Glutamatergic neuron (in vitro differentiated cells): ENCODE measurements at regions not wholly inside any gene's neighbourhood (a gene's known extent, or its start where the extent isn't known, plus 50 kb on each side); places are given as distances from the start of the nearest gene placed in this dataset.

Experiments used
- DNase-seq: peaks from one replicate; pipeline ENCODE4 v3.0.0; 2022
- H3K27ac Mint-ChIP-seq: one replicate; pipeline ENCODE4 v1.8.0; 2020; ENCODE audit warnings: mild to moderate bottlenecking, mixed read lengths, inconsistent platforms; ENCODE audit not compliant: unreplicated experiment
- H3K27me3 Mint-ChIP-seq: one replicate; pipeline ENCODE4 v1.8.0; 2020; ENCODE audit warnings: mild to moderate bottlenecking, moderate library complexity, mixed read lengths, inconsistent platforms; ENCODE audit not compliant: unreplicated experiment
- H3K36me3 Mint-ChIP-seq: one replicate; pipeline ENCODE4 v1.8.0; 2020; ENCODE audit warnings: mild to moderate bottlenecking, mixed read lengths, inconsistent platforms; ENCODE audit not compliant: unreplicated experiment
- H3K4me1 Mint-ChIP-seq: one replicate; pipeline ENCODE4 v1.8.0; 2020; ENCODE audit warnings: mild to moderate bottlenecking, low read depth, mixed read lengths, inconsistent platforms; ENCODE audit not compliant: unreplicated experiment
- H3K4me3 Mint-ChIP-seq: one replicate; pipeline ENCODE4 v1.8.0; 2020; ENCODE audit warnings: mild to moderate bottlenecking, mixed read lengths, inconsistent platforms; ENCODE audit not compliant: unreplicated experiment
- H3K9me3 Mint-ChIP-seq: one replicate; pipeline ENCODE4 v1.8.0; 2020; ENCODE audit warnings: mild to moderate bottlenecking, moderate library complexity, mixed read lengths, inconsistent platforms; ENCODE audit not compliant: unreplicated experiment
- TF ChIP-seq, protein P1 (sequence below): fragments of 200-600 bp; sonication (generic); IDR thresholded peaks from one replicate; pipeline ENCODE4 v1.5.0; 2021; ENCODE audit not compliant: partially characterized antibody, unreplicated experiment

DNA sequence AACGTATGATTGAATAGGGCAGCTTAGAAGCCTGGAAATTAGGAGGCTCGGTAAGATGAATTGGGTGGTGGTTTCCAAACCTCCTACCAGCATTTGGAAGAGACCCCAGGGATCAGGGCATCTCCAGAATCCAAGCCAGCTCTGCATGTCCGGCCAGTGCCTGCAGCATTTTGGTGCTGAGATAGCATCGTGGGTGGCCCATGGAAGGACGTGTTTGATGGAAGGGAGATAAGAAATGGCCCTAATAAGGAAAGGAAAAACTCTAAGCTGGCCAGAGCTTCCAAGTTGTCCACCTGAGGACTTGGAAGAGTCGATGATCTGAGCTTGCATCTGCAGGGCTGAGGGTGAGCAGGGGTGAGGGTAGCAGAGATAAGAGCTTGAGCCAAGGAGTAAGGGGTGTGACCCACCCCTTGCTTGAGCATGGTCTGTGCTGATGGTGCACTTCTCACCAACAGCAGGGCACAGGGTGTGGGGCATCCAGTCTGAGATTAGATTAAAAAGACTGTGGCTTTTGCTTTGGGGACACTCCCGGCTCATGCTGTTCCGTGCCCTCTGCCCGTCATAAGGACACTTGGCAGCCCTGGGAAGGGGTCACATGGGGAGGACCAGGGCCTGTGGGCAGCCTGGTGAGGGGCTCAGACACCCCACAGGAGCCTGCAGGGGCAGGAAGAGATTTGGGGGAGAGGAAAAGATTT, 213.2 kb downstream of the ERMARD start:
- TF ChIP-seq, protein P1, sequence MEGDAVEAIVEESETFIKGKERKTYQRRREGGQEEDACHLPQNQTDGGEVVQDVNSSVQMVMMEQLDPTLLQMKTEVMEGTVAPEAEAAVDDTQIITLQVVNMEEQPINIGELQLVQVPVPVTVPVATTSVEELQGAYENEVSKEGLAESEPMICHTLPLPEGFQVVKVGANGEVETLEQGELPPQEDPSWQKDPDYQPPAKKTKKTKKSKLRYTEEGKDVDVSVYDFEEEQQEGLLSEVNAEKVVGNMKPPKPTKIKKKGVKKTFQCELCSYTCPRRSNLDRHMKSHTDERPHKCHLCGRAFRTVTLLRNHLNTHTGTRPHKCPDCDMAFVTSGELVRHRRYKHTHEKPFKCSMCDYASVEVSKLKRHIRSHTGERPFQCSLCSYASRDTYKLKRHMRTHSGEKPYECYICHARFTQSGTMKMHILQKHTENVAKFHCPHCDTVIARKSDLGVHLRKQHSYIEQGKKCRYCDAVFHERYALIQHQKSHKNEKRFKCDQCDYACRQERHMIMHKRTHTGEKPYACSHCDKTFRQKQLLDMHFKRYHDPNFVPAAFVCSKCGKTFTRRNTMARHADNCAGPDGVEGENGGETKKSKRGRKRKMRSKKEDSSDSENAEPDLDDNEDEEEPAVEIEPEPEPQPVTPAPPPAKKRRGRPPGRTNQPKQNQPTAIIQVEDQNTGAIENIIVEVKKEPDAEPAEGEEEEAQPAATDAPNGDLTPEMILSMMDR: no peak
- Mint-ChIP-seq H3K9me3 (peaks cover 8% of the 10 kb centered on the region), H3K4me1 (peaks cover 5% of the 10 kb centered on the region), H3K4me3 (no peak overlapping the region), H3K27ac (no peak overlapping the region), H3K36me3 (peaks cover 5% of the 10 kb centered on the region), H3K27me3 (peaks cover 17% of the 10 kb centered on the region)
- DNase-seq: no peak

DNA sequence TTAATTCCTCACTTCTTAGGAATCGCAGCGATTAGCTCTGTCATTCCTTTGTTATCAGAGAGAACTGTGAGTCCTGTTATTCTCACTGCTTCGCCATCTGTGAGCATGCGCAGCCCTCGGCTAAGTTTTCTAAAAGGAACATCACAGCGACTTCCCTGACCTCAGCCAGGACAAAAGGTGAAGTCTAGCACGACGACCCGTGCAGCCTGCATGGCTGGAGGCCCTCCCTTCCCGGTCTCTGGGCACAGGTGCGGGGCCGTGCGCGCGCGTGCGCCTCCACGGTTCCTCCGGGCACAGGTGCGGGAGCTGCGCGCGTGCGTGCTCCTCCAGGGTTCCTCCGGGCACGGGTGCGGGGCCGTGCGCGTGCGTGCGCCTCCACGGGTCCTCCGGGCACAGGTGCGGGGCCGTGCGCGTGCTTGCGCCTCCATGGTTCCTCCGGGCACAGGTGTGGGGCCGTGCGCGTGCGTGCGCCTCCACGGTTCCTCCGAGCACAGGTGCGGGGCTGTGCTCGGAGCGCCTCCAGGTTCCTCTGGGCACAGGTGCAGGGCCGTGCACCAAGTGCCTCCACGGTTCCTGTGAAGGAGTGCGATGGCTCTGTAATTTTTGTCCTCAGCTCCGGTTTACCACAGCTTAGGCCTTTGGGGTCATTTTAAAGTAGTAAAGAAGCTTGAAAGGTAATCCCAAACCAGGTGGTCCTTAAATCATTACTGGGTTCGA, 212.3 kb downstream of the ERMARD start:
- Mint-ChIP-seq H3K27me3 (peaks cover 17% of the 10 kb centered on the region), H3K4me3 (no peak overlapping the region), H3K27ac (no peak overlapping the region), H3K9me3 (peaks cover 8% of the 10 kb centered on the region), H3K4me1 (peaks cover 6% of the 10 kb centered on the region), H3K36me3 (peaks cover 5% of the 10 kb centered on the region)
- no peak for DNase-seq
- TF ChIP-seq, protein P1: no peak

DNA sequence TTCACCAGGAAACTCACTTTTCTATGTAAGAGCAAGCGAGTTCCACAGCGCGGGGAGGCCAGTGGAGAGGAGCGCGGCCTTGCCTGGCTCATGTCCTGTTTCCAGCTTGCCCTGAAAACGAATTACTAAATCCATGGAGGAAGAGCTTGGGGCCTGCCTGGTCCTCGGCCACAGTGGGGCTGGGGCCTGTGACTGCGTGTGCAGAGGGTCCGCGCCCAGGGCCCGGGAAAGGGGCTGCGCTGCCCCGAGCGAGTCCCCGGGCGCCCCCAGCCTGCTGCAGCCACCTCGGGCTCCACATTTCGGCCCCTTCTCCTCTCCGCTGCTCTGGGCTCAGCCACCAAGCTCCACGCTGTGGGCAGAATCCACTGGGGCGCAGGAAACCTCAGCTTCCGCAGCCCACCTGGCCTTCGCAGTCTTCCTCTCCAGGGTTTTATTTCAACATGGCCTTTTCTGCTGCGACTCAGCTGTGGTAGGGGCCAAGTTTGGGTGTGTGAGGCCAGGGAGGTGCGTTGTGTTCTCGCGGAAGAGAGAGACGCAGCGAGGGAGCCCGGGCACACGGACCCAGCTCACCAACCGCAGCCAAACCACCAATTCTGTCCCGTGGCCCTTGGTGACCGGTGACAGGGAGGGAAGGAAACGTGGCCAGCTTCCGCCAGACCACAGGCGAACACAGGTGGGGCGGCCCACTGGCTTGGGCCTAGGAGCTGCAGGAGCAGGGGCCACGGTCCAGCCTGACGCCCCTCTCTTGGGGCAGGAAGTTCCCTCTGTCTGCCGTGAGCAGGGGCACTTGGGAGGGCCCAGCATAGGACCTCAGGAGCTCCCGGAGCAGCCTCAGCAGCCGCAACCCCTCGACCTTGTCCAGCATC, 211.4 kb downstream of the ERMARD start:
- Mint-ChIP-seq H3K27me3 (peaks cover 11% of the 10 kb centered on the region), H3K9me3 (peaks cover 6% of the 10 kb centered on the region), H3K4me1 (peaks cover 6% of the 10 kb centered on the region), H3K27ac (no peak overlapping the region), H3K4me3 (no peak overlapping the region), H3K36me3 (peaks cover 6% of the 10 kb centered on the region)
- TF ChIP-seq, protein P1: no peak
- DNase-seq: no peak

DNA sequence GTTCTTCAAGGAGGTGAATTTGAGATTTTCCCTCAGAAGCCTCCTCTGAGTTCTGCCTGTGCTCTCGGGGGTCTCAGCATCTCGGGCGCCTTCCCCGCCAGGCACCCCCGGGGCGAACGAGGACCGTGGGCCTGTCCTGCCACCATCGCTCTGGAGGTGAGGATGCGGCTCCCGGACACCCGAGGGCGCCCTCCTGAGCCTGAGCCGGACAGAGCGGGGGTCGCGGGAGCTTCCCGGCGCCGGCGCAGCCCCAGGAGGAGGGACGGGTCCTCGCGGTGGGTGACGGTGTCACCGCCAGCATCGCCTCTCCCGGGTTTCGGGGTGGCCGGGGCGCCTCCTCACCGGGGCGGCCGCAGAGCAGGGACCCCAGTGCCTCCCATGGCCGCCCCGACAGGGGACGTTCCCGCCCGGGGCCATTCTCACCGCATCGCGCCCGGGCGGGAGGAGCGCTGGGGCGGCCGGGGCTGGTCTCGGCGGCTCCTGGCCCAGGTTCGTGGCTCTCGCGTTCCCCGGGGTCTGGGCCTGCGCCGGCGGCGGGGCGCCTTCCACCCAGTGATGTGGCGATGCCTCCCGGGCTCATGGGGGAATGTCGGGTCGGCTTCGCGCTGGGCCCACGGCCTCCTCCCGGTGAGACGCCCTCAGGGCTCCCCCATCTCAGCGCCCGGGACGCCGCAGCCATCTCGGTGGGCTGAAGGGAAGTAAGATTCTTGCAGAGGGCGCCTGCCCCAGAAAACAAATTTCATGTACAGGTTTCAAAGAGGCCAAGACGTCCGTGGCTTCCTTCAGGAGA, 210.5 kb downstream of the ERMARD start:
- H3K27ac Mint-ChIP-seq: no peak overlapping the region
- peaks cover 8% of the 10 kb centered on the region for H3K27me3 Mint-ChIP-seq
- TF ChIP-seq, protein P1: peak; percentile 23
- H3K4me3 Mint-ChIP-seq: no peak overlapping the region
- peak; percentile 52 for DNase-seq
- peaks cover 6% of the 10 kb centered on the region for H3K9me3 Mint-ChIP-seq
- peaks cover 6% of the 10 kb centered on the region for H3K4me1 Mint-ChIP-seq
- H3K36me3 Mint-ChIP-seq: peaks cover 7% of the 10 kb centered on the region
